Activated CD8-positive, alpha-beta memory T cell treated with anti-CD3 and anti-CD28 coated beads, Interleukin-2, amount 10 ng/mL, durations not matched to agents 7 days and 5 days (primary cell): ENCODE measurements at regions not wholly inside any gene's neighbourhood (a gene's known extent, or its start where the extent isn't known, plus 50 kb on each side); places are given as distances from the start of the nearest gene placed in this dataset.
"Not testable (repeated sequence)": the region's sequence is repeated elsewhere in the genome, so short reads cannot be mapped to it uniquely, and the experiment has no call there.

Experiments used
- ATAC-seq: fragments of 150-1000 bp; cut with Tn5 transposase; one replicate; pipeline ENCODE4 v1.10.0; 2021; ENCODE audit warnings: moderate library complexity
- CTCF ChIA-PET: fragments of 350-600 bp; sonication (Branson Sonifier 250); formaldehyde crosslinking; loops from one replicate; lab custom pipeline; 2021; ENCODE audit warnings: antibody characterized with exemption; lab: Charles Lee
- DNase-seq: peaks from one replicate; pipeline ENCODE4 v3.0.0-alpha.2; 2020
- H3K27ac Mint-ChIP-seq: one replicate; pipeline ENCODE4 v1.8.0; 2021; ENCODE audit warnings: mild to moderate bottlenecking, mixed read lengths
- H3K27me3 Mint-ChIP-seq: one replicate; pipeline ENCODE4 v1.8.0; 2021; ENCODE audit warnings: mixed read lengths
- H3K36me3 Mint-ChIP-seq: one replicate; pipeline ENCODE4 v1.8.0; 2021; ENCODE audit warnings: mild to moderate bottlenecking, mixed read lengths
- H3K4me1 Mint-ChIP-seq: one replicate; pipeline ENCODE4 v1.8.0; 2021; ENCODE audit warnings: mixed read lengths
- H3K4me3 Mint-ChIP-seq: one replicate; pipeline ENCODE4 v1.8.0; 2021; ENCODE audit warnings: mild to moderate bottlenecking, moderate library complexity, mixed read lengths
- H3K9me3 Mint-ChIP-seq: one replicate; pipeline ENCODE4 v1.8.0; 2022; ENCODE audit warnings: low read depth, mixed read lengths

GRCh38 chr7:131778601-131779000, 222.2 kb upstream of the PODXL start:
- DNase-seq (no peak), ATAC-seq (no peak)
- no peaks in the 10 kb centered on the region for H3K36me3 Mint-ChIP-seq
- H3K27ac Mint-ChIP-seq: no peak overlapping the region
- H3K9me3 Mint-ChIP-seq: no peaks in the 10 kb centered on the region
- CTCF ChIA-PET: no interaction called here
- no peaks in the 10 kb centered on the region for H3K4me1 Mint-ChIP-seq
- no peak overlapping the region for H3K4me3 Mint-ChIP-seq
- peaks cover 7% of the 10 kb centered on the region for H3K27me3 Mint-ChIP-seq

DNA sequence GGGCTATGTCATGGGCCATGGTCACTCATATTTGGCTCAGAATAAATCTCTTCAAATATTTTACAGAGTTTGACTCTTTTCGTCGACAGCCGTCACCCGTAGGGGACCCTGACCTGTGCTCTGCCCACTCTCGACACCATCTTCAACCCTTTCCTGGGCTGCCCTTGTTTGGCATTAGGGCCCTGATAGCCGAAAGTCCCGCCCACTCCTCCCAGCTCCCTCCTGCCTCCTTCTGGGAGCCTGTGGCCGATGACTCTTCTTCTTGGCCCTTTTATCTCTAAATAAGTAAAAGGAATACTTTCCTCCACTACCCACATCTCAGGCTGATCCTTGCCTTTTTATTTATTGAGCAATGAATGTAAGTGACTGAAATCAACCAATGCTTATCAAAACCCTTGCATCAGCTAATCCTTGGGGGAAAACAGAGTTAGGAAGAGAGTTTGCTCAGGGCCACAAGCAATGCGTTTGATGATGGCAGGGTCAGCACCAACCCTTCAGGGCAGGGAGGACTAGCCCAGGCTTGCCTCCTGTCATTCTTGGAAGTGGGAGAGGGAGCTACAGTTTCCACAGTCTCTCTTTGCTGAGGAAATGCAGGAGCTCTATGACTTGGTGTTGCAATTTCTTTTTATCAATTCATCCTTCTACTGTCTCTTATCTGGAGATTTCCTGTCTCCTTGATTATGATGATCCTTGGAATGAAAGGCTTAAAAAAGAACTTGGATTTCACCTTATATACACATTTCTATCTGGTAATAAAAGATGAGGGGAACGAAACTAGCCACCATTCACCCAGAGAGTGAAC, 218.2 kb upstream of the PODXL start:
- CTCF ChIA-PET: interaction anchor here (1.5 kb wide), 1 partner anchor 21 kb away, joined by 3 read pairs; no protein-coding TSS in a partner anchor
- ATAC-seq: no peak

DNA sequence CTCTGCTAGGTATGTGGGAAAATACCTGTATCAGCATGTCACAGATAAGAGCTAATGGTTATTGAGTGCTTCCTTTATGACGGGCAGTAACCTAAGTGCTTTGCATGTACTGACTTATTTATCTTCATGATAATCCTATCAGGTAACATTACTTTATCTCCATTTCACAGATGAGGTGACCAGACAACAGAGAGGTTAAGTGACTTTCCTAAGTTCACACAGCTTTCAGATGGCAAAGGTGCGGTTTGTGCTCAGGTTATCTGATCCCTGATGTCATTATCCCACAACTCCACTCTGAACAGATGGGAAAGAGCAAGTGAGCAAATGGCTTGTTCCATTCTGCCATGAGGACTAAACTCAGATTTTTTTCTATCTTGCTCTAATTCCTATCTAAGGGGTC, 217.0 kb upstream of the PODXL start:
- DNase-seq: no peak
- H3K9me3 Mint-ChIP-seq: no peaks in the 10 kb centered on the region
- no peak overlapping the region for H3K27ac Mint-ChIP-seq
- ATAC-seq: no peak
- H3K36me3 Mint-ChIP-seq: no peaks in the 10 kb centered on the region
- H3K27me3 Mint-ChIP-seq: peaks cover 6% of the 10 kb centered on the region
- no peak overlapping the region for H3K4me3 Mint-ChIP-seq
- CTCF ChIA-PET: interaction anchor here (1.5 kb wide), 1 partner anchor 20 kb away, joined by 3 read pairs; no protein-coding TSS in a partner anchor
- H3K4me1 Mint-ChIP-seq: no peaks in the 10 kb centered on the region

More for the DNA sequence above, 218.2 kb upstream of the PODXL start:
- H3K27me3 Mint-ChIP-seq: peaks cover 9% of the 10 kb centered on the region
- H3K4me3 Mint-ChIP-seq: no peak overlapping the region
- no peaks in the 10 kb centered on the region for H3K4me1 Mint-ChIP-seq
- no peaks in the 10 kb centered on the region for H3K36me3 Mint-ChIP-seq
- H3K9me3 Mint-ChIP-seq: no peaks in the 10 kb centered on the region
- no peak overlapping the region for H3K27ac Mint-ChIP-seq
- DNase-seq: no peak

DNA sequence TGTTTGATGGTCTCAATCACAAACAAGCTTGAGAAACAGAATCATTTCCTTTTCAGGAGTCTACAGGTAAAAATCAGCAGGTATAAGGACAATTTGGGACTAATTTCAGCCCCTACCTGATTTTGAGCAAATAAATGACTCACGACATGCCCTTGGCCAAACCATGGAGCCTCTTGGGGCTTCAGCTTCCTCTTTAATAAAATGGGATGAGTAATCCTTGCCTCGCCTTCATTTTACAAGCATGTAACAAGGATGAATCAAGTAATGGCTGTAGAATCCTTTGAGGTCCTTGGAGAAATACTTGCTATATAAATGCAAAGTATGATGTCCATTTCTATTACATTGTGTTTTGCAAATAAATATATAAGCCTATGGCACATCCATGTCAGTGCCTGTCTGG, 212.8 kb upstream of the PODXL start:
- no peaks in the 10 kb centered on the region for H3K4me1 Mint-ChIP-seq
- DNase-seq (no peak), ATAC-seq (no peak)
- H3K27me3 Mint-ChIP-seq: peaks cover 8% of the 10 kb centered on the region
- no peaks in the 10 kb centered on the region for H3K9me3 Mint-ChIP-seq
- no peaks in the 10 kb centered on the region for H3K36me3 Mint-ChIP-seq
- H3K27ac Mint-ChIP-seq: no peak overlapping the region
- no peak overlapping the region for H3K4me3 Mint-ChIP-seq
- CTCF ChIA-PET: no interaction called here

DNA sequence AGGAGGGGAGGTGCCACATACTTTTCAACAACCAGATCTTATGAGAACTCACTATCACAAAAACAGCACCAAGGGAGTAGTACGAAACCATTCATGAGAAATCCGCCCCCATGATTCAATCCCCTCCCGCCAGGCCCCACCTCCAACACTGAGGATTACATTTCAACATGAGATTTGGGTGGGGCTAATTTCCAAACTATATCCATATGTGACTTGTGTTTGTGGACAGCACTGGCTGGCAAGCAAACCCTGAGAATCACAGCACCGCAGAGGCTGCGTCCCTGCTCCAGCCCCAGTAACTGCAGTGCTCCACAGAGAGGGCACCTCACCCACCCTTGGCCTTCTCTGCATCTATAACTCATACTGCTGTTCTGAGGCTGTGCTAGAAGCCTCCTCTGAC, 211.2 kb upstream of the PODXL start:
- H3K9me3 Mint-ChIP-seq: no peaks in the 10 kb centered on the region
- no peak for DNase-seq
- H3K4me3 Mint-ChIP-seq: no peak overlapping the region
- peaks cover 4% of the 10 kb centered on the region for H3K27me3 Mint-ChIP-seq
- H3K4me1 Mint-ChIP-seq: no peaks in the 10 kb centered on the region
- H3K27ac Mint-ChIP-seq: no peak overlapping the region
- CTCF ChIA-PET: no interaction called here
- no peaks in the 10 kb centered on the region for H3K36me3 Mint-ChIP-seq
- no peak for ATAC-seq

DNA sequence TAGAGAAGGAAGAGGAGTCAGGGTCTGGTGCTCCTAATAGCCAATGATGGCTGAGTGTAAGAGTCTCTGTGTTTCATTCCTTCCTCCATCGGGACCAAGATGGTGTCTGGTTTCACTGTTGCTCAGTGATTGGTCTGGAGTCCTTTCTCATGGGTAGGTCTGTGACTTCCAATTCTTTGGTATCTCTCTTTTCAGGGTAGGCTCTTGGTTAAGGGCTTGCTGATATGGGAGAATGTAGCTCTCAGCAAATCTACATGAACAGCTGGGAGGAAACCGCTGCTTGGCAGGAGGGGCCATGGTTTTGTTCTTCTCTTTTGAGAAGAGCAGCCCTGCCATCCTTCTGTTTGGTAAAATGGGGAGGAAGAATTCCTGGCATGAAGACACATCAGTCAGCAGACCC, 209.1 kb upstream of the PODXL start:
- Mint-ChIP-seq H3K4me1 (no peaks in the 10 kb centered on the region), H3K36me3 (no peaks in the 10 kb centered on the region), H3K4me3 (no peak overlapping the region), H3K27ac (no peak overlapping the region), H3K9me3 (no peaks in the 10 kb centered on the region), H3K27me3 (peaks cover 9% of the 10 kb centered on the region)
- CTCF ChIA-PET: no interaction called here
- no peak for ATAC-seq
- no peak for DNase-seq

- H3K4me3 Mint-ChIP-seq: no peak overlapping the region
- no peaks in the 10 kb centered on the region for H3K36me3 Mint-ChIP-seq
- no peak for DNase-seq
- no peak for ATAC-seq
- H3K4me1 Mint-ChIP-seq: no peaks in the 10 kb centered on the region
- H3K27ac Mint-ChIP-seq: no peak overlapping the region
- peaks cover 9% of the 10 kb centered on the region for H3K27me3 Mint-ChIP-seq
- H3K9me3 Mint-ChIP-seq: no peaks in the 10 kb centered on the region
- CTCF ChIA-PET: no interaction called here
Measured at GRCh38 chr7:131764143-131764775, 207.8 kb upstream of the PODXL start.

DNA sequence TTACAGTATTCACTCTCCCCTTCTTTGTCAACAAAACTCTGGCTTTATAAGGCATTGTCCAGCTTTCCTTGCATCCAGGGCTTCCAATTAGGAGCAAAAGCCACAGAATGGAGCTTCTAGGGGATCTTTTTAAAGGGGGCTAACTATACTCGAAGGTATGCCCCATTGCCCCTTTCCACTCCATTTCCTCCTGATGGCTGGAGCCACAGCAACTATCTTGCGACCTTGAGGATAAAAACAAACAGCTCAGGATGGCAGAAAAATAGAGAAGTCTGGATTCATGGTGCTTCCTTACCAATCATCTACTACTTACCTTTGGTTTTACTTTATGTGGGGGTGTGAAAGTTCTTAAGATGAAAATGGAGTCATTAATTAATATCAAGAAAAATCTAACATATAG, 206.3 kb upstream of the PODXL start:
- no peaks in the 10 kb centered on the region for H3K36me3 Mint-ChIP-seq
- no peaks in the 10 kb centered on the region for H3K9me3 Mint-ChIP-seq
- H3K4me3 Mint-ChIP-seq: no peak overlapping the region
- H3K27ac Mint-ChIP-seq: no peak overlapping the region
- H3K27me3 Mint-ChIP-seq: peaks cover 15% of the 10 kb centered on the region
- ATAC-seq (no peak), DNase-seq (no peak)
- CTCF ChIA-PET: no interaction called here
- H3K4me1 Mint-ChIP-seq: no peaks in the 10 kb centered on the region

DNA sequence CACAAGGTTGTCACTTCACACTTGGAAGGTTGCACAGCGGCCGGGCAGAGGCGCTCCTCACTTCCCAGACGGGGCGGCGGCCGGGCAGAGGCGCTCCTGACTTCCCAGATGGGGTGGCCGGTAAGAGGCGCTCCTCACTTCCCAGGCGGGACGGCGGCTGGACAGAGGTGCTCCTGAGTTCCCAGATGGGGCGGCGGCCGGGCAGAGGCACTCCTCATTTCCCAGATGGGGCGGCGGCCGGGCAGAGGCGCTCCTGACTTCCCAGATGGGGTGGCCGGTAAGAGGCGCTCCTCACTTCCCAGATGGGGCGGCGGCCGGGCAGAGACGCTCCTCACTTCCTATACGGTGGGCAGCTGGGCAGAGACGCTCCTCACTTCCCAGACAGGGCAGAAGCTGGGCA, 199.4 kb upstream of the PODXL start:
- H3K36me3 Mint-ChIP-seq, H3K9me3 Mint-ChIP-seq, CTCF ChIA-PET, H3K27ac Mint-ChIP-seq, H3K4me1 Mint-ChIP-seq, ATAC-seq, DNase-seq, H3K4me3 Mint-ChIP-seq: not testable (repeated sequence)
- H3K27me3 Mint-ChIP-seq: peaks cover 18% of the 10 kb centered on the region

GRCh38 chr7:131753620-131754222, 197.3 kb upstream of the PODXL start:
- H3K4me3 Mint-ChIP-seq: no peak overlapping the region

DNA sequence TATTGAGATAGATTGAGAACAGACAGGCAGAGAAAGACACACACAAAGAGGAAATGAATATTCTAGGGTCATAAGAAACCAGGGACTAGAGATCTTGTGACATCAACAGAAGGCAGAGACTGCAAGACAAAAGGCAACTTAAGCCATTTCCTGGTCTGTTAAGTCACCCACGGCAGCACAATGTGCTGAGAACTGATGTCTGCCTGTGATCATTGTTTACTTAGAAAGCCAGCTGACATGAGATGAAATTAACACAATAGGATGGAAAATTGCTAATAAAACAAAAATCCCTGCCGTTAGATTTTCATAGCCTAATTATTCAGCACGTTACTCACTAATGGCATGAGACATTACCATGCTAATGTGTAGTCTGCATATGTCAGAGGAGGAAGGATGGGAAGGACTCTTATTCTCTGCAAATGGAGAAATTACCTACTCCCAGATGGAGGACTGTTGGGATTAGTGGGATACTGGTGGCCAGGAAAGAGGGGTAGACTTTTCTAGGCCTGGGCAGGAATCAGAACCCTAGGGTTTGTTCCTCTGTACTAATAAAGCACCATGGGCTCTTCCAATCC, 191.3 kb upstream of the PODXL start:
- Mint-ChIP-seq H3K9me3 (no peaks in the 10 kb centered on the region), H3K27ac (no peak overlapping the region), H3K27me3 (peaks cover 10% of the 10 kb centered on the region), H3K36me3 (no peaks in the 10 kb centered on the region), H3K4me1 (no peaks in the 10 kb centered on the region), H3K4me3 (no peak overlapping the region)
- CTCF ChIA-PET: no interaction called here
- ATAC-seq: no peak
- no peak for DNase-seq

More at GRCh38 chr7:131753620-131754222, 197.3 kb upstream of the PODXL start:
- DNase-seq (no peak), ATAC-seq (no peak)
- H3K27ac Mint-ChIP-seq: no peak overlapping the region
- no peaks in the 10 kb centered on the region for H3K9me3 Mint-ChIP-seq
- H3K36me3 Mint-ChIP-seq: no peaks in the 10 kb centered on the region
- CTCF ChIA-PET: interaction anchor here (0.6 to 1.0 kb wide), 2 partner anchors 20 to 889 kb away, joined by 3 to 4 read pairs; no protein-coding TSS in a partner anchor
- H3K27me3 Mint-ChIP-seq: peaks cover 17% of the 10 kb centered on the region
- no peaks in the 10 kb centered on the region for H3K4me1 Mint-ChIP-seq

- H3K27me3 Mint-ChIP-seq: no peaks in the 10 kb centered on the region
- no peaks in the 10 kb centered on the region for H3K36me3 Mint-ChIP-seq
- ATAC-seq: no peak
- no peaks in the 10 kb centered on the region for H3K4me1 Mint-ChIP-seq
- no peak overlapping the region for H3K4me3 Mint-ChIP-seq
- H3K9me3 Mint-ChIP-seq: no peaks in the 10 kb centered on the region
- CTCF ChIA-PET: no interaction called here
- H3K27ac Mint-ChIP-seq: no peak overlapping the region
- peak; percentile 44 for DNase-seq
Measured at GRCh38 chr7:131745390-131746248, 189.2 kb upstream of the PODXL start.

DNA sequence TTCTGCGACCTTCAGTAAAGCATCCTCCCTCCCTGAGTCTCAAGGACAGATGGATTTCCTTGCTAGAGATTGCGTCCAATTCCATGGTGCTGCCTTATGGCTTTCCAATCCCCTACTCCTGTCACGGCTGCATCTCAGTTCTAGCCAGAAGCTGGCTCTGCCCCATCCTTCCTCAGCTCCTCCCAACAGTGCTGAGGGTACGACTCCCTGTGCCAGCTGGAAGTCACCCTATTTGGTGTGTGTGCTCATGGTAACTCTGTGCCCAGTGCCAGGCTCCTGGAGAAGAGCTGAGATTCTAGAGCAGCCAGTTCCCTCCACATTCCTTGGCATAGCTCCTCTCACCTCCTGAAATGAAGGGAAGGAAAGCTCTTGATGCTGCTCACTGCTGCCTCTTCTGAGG, 185.0 kb upstream of the PODXL start:
- Mint-ChIP-seq H3K9me3 (no peaks in the 10 kb centered on the region), H3K27me3 (peaks cover 3% of the 10 kb centered on the region), H3K4me3 (no peak overlapping the region), H3K4me1 (no peaks in the 10 kb centered on the region), H3K36me3 (no peaks in the 10 kb centered on the region), H3K27ac (no peak overlapping the region)
- ATAC-seq: no peak
- CTCF ChIA-PET: interaction anchor here (0.8 kb wide), 1 partner anchor 314 kb away, joined by 3 read pairs; no protein-coding TSS in a partner anchor
- DNase-seq: no peak
